ENCODE measurements at regions not wholly inside any gene's neighbourhood (a gene's known extent, or its start where the extent isn't known, plus 50 kb on each side); places are given as distances from the start of the nearest gene placed in this dataset.

DNA sequence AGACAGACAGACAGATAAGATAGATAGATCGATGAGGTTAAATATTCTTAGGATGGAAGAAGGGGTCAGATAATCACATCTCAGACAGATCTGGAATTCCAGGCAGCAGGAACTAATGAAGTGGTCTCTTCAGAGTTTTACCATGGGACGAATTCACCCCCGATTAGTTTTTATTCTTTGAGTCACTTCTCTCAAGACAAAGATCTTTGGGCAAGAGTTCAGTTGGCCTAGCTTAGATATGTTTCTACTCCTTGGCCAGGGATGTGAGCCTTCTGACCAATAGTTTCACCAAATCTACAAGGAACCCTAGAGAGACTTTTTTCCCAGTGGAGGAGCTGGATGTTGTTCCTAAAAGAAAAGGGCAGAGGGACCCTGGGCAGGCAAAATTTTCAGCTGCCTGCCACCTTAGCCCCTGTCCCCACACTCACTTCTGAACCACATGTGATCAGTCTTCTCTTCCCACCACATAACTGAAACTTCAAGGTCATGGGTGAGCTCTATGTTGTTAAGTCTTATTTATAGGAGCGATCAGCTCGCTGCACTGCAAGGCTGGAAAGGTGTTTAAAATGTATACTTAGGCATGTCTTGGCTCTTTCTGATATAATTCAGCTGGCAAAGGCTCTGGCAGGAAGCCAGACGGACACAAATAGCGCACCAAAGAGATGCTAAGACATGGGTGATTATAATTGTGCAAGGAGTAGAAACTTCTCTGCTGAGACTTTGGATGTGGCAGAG, 132.9 kb downstream of the PALM2AKAP2 start:
- TF ChIP-seq POLR2A (IDR thresholded peaks at IDR 0.05) = no peak
- TF ChIP-seq, protein P1, sequence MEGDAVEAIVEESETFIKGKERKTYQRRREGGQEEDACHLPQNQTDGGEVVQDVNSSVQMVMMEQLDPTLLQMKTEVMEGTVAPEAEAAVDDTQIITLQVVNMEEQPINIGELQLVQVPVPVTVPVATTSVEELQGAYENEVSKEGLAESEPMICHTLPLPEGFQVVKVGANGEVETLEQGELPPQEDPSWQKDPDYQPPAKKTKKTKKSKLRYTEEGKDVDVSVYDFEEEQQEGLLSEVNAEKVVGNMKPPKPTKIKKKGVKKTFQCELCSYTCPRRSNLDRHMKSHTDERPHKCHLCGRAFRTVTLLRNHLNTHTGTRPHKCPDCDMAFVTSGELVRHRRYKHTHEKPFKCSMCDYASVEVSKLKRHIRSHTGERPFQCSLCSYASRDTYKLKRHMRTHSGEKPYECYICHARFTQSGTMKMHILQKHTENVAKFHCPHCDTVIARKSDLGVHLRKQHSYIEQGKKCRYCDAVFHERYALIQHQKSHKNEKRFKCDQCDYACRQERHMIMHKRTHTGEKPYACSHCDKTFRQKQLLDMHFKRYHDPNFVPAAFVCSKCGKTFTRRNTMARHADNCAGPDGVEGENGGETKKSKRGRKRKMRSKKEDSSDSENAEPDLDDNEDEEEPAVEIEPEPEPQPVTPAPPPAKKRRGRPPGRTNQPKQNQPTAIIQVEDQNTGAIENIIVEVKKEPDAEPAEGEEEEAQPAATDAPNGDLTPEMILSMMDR (IDR thresholded peaks at IDR 0.05) = no peak
